HUES6 (cell line): ENCODE measurements at regions not wholly inside any gene's neighbourhood (a gene's known extent, or its start where the extent isn't known, plus 50 kb on each side); places are given as distances from the start of the nearest gene placed in this dataset.

Experiments
- H3K27ac ChIP-seq: 2 replicates; pipeline ENCODE4 v1.7.0; 2013; ENCODE audit warnings: low read depth, mild to moderate bottlenecking, low read length, inconsistent platforms
- H3K27me3 ChIP-seq: 2 replicates; pipeline ENCODE4 v1.6.1; 2013; ENCODE audit warnings: low read length; ENCODE audit not compliant: control insufficient read depth, insufficient read depth
- H3K36me3 ChIP-seq: 2 replicates; pipeline ENCODE4 v1.6.1; 2013; ENCODE audit warnings: low read length; ENCODE audit not compliant: control insufficient read depth, insufficient read depth
- H3K4me1 ChIP-seq: 2 replicates; pipeline ENCODE4 v1.6.1; 2013; ENCODE audit warnings: low read length; ENCODE audit not compliant: control insufficient read depth, insufficient read depth
- H3K4me3 ChIP-seq: 2 replicates; pipeline ENCODE4 v1.5.1; 2013; ENCODE audit warnings: low read depth, low read length
- H3K9ac ChIP-seq: one replicate; pipeline ENCODE4 v1.6.1; 2013; ENCODE audit warnings: mild to moderate bottlenecking, low read length
- H3K9me3 ChIP-seq: 2 replicates; pipeline ENCODE4 v1.6.1; 2013; ENCODE audit warnings: low read depth, low read length; ENCODE audit not compliant: control insufficient read depth, insufficient read depth

- H3K4me3 ChIP-seq: no peak overlapping the region
- no peaks in the 10 kb centered on the region for H3K4me1 ChIP-seq
- H3K27ac ChIP-seq: no peak overlapping the region
- no peaks in the 10 kb centered on the region for H3K36me3 ChIP-seq
- H3K9me3 ChIP-seq: no peaks in the 10 kb centered on the region
- H3K9ac ChIP-seq: no peak overlapping the region
- no peaks in the 10 kb centered on the region for H3K27me3 ChIP-seq
Observed at GRCh38 chr3:72641684-72642083, 206.6 kb downstream of the SHQ1 start.

GRCh38 chr3:72641072-72641471 lies 207.2 kb downstream of the SHQ1 start:
- Histone ChIP-seq H3K27me3 (no peaks in the 10 kb centered on the region), H3K4me3 (no peak overlapping the region), H3K27ac (no peak overlapping the region)

GRCh38 chr3:72636969-72637597 lies 211.2 kb downstream of the SHQ1 start:
- Histone ChIP-seq H3K27me3 (no peaks in the 10 kb centered on the region), H3K9ac (no peak overlapping the region), H3K9me3 (no peaks in the 10 kb centered on the region; the same call in 1 of the 2 replicates)

More at GRCh38 chr3:72641072-72641471, 207.2 kb downstream of the SHQ1 start:
- H3K36me3 ChIP-seq: no peaks in the 10 kb centered on the region
- no peak overlapping the region for H3K9ac ChIP-seq
- H3K4me1 ChIP-seq: no peaks in the 10 kb centered on the region
- H3K9me3 ChIP-seq: no peaks in the 10 kb centered on the region

GRCh38 chr3:72635551-72635950 lies 212.7 kb downstream of the SHQ1 start:
- H3K27ac ChIP-seq: no peak overlapping the region
- no peak overlapping the region for H3K9ac ChIP-seq
- H3K4me1 ChIP-seq: no peaks in the 10 kb centered on the region
- H3K4me3 ChIP-seq: no peak overlapping the region
- no peaks in the 10 kb centered on the region for H3K27me3 ChIP-seq
- H3K36me3 ChIP-seq: no peaks in the 10 kb centered on the region
- no peaks in the 10 kb centered on the region; the same call in 1 of the 2 replicates for H3K9me3 ChIP-seq

More at GRCh38 chr3:72636969-72637597, 211.2 kb downstream of the SHQ1 start:
- Histone ChIP-seq H3K27ac (no peak overlapping the region), H3K4me1 (no peaks in the 10 kb centered on the region), H3K36me3 (no peaks in the 10 kb centered on the region), H3K4me3 (no peak overlapping the region)

GRCh38 chr3:72634128-72634527 lies 214.1 kb downstream of the SHQ1 start:
- Histone ChIP-seq H3K27ac (no peak overlapping the region), H3K36me3 (no peaks in the 10 kb centered on the region), H3K9ac (no peak overlapping the region), H3K27me3 (no peaks in the 10 kb centered on the region), H3K9me3 (no peaks in the 10 kb centered on the region; the same call in 1 of the 2 replicates), H3K4me1 (peaks cover 1% of the 10 kb centered on the region; the same call in 1 of the 2 replicates), H3K4me3 (no peak overlapping the region)

- no peaks in the 10 kb centered on the region for H3K36me3 ChIP-seq
- H3K4me1 ChIP-seq: peaks cover 6% of the 10 kb centered on the region; the same call in 1 of the 2 replicates
- H3K27me3 ChIP-seq: no peaks in the 10 kb centered on the region
- no peaks in the 10 kb centered on the region; the same call in 1 of the 2 replicates for H3K9me3 ChIP-seq
- no peak overlapping the region for H3K27ac ChIP-seq
- no peak overlapping the region for H3K4me3 ChIP-seq
- no peak overlapping the region for H3K9ac ChIP-seq
Observed at GRCh38 chr3:72633534-72633933, 214.7 kb downstream of the SHQ1 start.

- Histone ChIP-seq H3K4me3 (no peak overlapping the region), H3K9me3 (no peaks in the 10 kb centered on the region; the same call in 1 of the 2 replicates), H3K36me3 (no peaks in the 10 kb centered on the region), H3K27me3 (no peaks in the 10 kb centered on the region), H3K9ac (no peak overlapping the region), H3K27ac (no peak overlapping the region), H3K4me1 (peaks cover 10% of the 10 kb centered on the region)
Observed at GRCh38 chr3:72633121-72633520, 215.1 kb downstream of the SHQ1 start.

- Histone ChIP-seq H3K9ac (no peak overlapping the region), H3K27me3 (no peaks in the 10 kb centered on the region), H3K9me3 (no peaks in the 10 kb centered on the region; the same call in 1 of the 2 replicates), H3K4me1 (peaks cover 13% of the 10 kb centered on the region), H3K36me3 (no peaks in the 10 kb centered on the region), H3K27ac (no peak overlapping the region), H3K4me3 (no peak overlapping the region)
Observed at GRCh38 chr3:72632129-72632528, 216.1 kb downstream of the SHQ1 start.

GRCh38 chr3:72630969-72631344 lies 217.3 kb downstream of the SHQ1 start:
- no peak overlapping the region for H3K9ac ChIP-seq

GRCh38 chr3:72630327-72630968 lies 217.8 kb downstream of the SHQ1 start:
- Histone ChIP-seq H3K36me3 (no peaks in the 10 kb centered on the region), H3K27me3 (no peaks in the 10 kb centered on the region), H3K4me1 (peaks cover 13% of the 10 kb centered on the region), H3K27ac (no peak overlapping the region), H3K4me3 (no peak overlapping the region), H3K9me3 (no peaks in the 10 kb centered on the region; the same call in 1 of the 2 replicates), H3K9ac (no peak overlapping the region)

More at GRCh38 chr3:72630969-72631344, 217.3 kb downstream of the SHQ1 start:
- H3K9me3 ChIP-seq: no peaks in the 10 kb centered on the region; the same call in 1 of the 2 replicates
- no peaks in the 10 kb centered on the region for H3K36me3 ChIP-seq
- no peak overlapping the region for H3K27ac ChIP-seq
- peaks cover 13% of the 10 kb centered on the region for H3K4me1 ChIP-seq
- no peaks in the 10 kb centered on the region for H3K27me3 ChIP-seq
- H3K4me3 ChIP-seq: no peak overlapping the region

GRCh38 chr3:72629191-72629631 lies 219.0 kb downstream of the SHQ1 start:
- no peaks in the 10 kb centered on the region for H3K36me3 ChIP-seq
- H3K4me1 ChIP-seq: peaks cover 13% of the 10 kb centered on the region
- no peak overlapping the region for H3K4me3 ChIP-seq
- H3K9me3 ChIP-seq: no peaks in the 10 kb centered on the region; the same call in 1 of the 2 replicates
- no peaks in the 10 kb centered on the region for H3K27me3 ChIP-seq
- no peak overlapping the region for H3K27ac ChIP-seq
- no peak overlapping the region for H3K9ac ChIP-seq
